ENCODE measurements at regions not wholly inside any gene's neighbourhood (a gene's known extent, or its start where the extent isn't known, plus 50 kb on each side); places are given as distances from the start of the nearest gene placed in this dataset.

DNA sequence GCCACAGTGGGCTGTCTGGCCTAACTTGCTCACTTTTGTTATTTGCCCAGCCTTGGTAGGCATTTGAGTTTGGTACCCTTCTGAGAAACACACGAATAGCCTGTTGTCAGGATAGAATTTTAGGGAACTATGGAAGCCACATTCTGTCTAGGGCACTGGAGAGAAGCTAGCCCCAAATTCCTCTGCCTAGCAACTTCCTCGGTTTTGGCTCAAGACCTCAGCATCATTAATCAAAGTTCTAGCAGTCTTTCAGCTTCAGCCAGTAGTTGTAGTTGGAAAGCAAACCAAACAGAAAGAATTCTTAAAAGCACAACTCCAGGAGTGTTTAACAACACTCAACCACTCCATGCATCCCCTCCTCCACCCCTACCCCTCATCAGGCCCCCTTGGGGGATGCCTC lies 572.1 kb upstream of the PSMD7 start:
- Histone ChIP-seq H2AFZ (ENCODE audit: low read length) (no peak overlapping the region), H3K36me3 (ENCODE audit: control insufficient read depth in 2 of 4, insufficient read depth in 4 of 4, low read length in 3 of 4) (no peaks in the 10 kb centered on the region), H4K20me1 (replicated peaks in 1 of 2; ENCODE audit: control insufficient read depth in 1 of 2, insufficient read depth in 2 of 2, low read length in 2 of 2) (no peaks in the 10 kb centered on the region), H3K56ac (replicated peaks; ENCODE audit: insufficient read length, low read depth, low read length) (no peak overlapping the region), H4K8ac (ENCODE audit: extremely low read depth, insufficient read depth, low read length) (no peak overlapping the region), H4K5ac (ENCODE audit: insufficient read length, low read depth, low read length) (no peak overlapping the region), H3K4me3 (ENCODE audit: extremely low read depth in 1 of 4, insufficient read depth in 2 of 4, low read depth in 3 of 4, low read length in 4 of 4) (no peak overlapping the region), H3K27me3 (replicated peaks in 1 of 4; ENCODE audit: control insufficient read depth in 3 of 4, extremely low read depth in 1 of 4, insufficient read depth in 3 of 4, low read length in 3 of 4) (no peaks in the 10 kb centered on the region), H2BK12ac (ENCODE audit: low read depth, low read length) (no peak overlapping the region), H3K27ac (ENCODE audit: low read depth, low read length) (no peak overlapping the region), H2BK20ac (ENCODE audit: low read length) (no peak overlapping the region), H3K79me1 (ENCODE audit: low read depth, low read length) (no peaks in the 10 kb centered on the region), H2BK120ac (replicated peaks; ENCODE audit: low read depth, low read length) (no peak overlapping the region), H2BK5ac (ENCODE audit: low read depth, low read length) (no peak overlapping the region), H2AK5ac (ENCODE audit: low read depth, low read length) (no peak overlapping the region), H3K4me1 (replicated peaks in 1 of 4; ENCODE audit: control insufficient read depth in 3 of 4, insufficient read depth in 4 of 4, low read length in 3 of 4) (no peaks in the 10 kb centered on the region), H3K14ac (ENCODE audit: insufficient read length) (no peak overlapping the region), H4K91ac (replicated peaks; ENCODE audit: insufficient read length, low read length) (no peak overlapping the region), H3K4ac (replicated peaks; ENCODE audit: insufficient read length, low read depth, low read length) (no peak overlapping the region), H3K9ac (replicated peaks in 1 of 4; ENCODE audit: extremely low read depth in 1 of 4, low read depth in 3 of 4, low read length in 3 of 4) (no peak overlapping the region), H2BK15ac (ENCODE audit: low read length) (no peak overlapping the region), H3K4me2 (ENCODE audit: insufficient read depth in 1 of 2, low read depth in 2 of 2, low read length in 2 of 2) (no peak overlapping the region), H3K23me2 (ENCODE audit: low read depth, low read length) (no peaks in the 10 kb centered on the region), H3K23ac (ENCODE audit: insufficient read length) (no peak overlapping the region), H3K79me2 (ENCODE audit: control insufficient read depth in 1 of 2, insufficient read depth in 2 of 2, low read length in 2 of 2) (no peaks in the 10 kb centered on the region), H3K18ac (ENCODE audit: extremely low read depth, low read length) (no peak overlapping the region), H3K9me3 (ENCODE audit: insufficient read depth in 2 of 2, low read depth in 1 of 2, low read length in 1 of 2) (no peaks in the 10 kb centered on the region)
- ChIA-PET CTCF (ENCODE audit: partially characterized antibody) (interaction anchor here (1.0 to 4.7 kb wide), 2 partner anchors 11 to 20 kb away, joined by 5 to 32 read pairs; no protein-coding TSS in a partner anchor), POLR2A (ENCODE audit: partially characterized antibody) (no interaction called here)
- no peak for FAIRE-seq
- no peak for DNase-seq (ENCODE audit: low read depth in 1 of 2, low spot score in 2 of 2)
- WGBS, 2 experiments (ENCODE audit: extremely low coverage in 1 of 2, insufficient coverage in 1 of 2, insufficient read length in 1 of 2, insufficient replicate concordance in 2 of 2, low coverage in 1 of 2, low lambda C conversion rate in 2 of 2, missing lambda C conversion rate in 1 of 2) = 89% methylated on average over 2 of the region's 2 CpGs; no CpG with 5 or more reads in 1 of the 2 experiments
- TF ChIP-seq, protein P1, sequence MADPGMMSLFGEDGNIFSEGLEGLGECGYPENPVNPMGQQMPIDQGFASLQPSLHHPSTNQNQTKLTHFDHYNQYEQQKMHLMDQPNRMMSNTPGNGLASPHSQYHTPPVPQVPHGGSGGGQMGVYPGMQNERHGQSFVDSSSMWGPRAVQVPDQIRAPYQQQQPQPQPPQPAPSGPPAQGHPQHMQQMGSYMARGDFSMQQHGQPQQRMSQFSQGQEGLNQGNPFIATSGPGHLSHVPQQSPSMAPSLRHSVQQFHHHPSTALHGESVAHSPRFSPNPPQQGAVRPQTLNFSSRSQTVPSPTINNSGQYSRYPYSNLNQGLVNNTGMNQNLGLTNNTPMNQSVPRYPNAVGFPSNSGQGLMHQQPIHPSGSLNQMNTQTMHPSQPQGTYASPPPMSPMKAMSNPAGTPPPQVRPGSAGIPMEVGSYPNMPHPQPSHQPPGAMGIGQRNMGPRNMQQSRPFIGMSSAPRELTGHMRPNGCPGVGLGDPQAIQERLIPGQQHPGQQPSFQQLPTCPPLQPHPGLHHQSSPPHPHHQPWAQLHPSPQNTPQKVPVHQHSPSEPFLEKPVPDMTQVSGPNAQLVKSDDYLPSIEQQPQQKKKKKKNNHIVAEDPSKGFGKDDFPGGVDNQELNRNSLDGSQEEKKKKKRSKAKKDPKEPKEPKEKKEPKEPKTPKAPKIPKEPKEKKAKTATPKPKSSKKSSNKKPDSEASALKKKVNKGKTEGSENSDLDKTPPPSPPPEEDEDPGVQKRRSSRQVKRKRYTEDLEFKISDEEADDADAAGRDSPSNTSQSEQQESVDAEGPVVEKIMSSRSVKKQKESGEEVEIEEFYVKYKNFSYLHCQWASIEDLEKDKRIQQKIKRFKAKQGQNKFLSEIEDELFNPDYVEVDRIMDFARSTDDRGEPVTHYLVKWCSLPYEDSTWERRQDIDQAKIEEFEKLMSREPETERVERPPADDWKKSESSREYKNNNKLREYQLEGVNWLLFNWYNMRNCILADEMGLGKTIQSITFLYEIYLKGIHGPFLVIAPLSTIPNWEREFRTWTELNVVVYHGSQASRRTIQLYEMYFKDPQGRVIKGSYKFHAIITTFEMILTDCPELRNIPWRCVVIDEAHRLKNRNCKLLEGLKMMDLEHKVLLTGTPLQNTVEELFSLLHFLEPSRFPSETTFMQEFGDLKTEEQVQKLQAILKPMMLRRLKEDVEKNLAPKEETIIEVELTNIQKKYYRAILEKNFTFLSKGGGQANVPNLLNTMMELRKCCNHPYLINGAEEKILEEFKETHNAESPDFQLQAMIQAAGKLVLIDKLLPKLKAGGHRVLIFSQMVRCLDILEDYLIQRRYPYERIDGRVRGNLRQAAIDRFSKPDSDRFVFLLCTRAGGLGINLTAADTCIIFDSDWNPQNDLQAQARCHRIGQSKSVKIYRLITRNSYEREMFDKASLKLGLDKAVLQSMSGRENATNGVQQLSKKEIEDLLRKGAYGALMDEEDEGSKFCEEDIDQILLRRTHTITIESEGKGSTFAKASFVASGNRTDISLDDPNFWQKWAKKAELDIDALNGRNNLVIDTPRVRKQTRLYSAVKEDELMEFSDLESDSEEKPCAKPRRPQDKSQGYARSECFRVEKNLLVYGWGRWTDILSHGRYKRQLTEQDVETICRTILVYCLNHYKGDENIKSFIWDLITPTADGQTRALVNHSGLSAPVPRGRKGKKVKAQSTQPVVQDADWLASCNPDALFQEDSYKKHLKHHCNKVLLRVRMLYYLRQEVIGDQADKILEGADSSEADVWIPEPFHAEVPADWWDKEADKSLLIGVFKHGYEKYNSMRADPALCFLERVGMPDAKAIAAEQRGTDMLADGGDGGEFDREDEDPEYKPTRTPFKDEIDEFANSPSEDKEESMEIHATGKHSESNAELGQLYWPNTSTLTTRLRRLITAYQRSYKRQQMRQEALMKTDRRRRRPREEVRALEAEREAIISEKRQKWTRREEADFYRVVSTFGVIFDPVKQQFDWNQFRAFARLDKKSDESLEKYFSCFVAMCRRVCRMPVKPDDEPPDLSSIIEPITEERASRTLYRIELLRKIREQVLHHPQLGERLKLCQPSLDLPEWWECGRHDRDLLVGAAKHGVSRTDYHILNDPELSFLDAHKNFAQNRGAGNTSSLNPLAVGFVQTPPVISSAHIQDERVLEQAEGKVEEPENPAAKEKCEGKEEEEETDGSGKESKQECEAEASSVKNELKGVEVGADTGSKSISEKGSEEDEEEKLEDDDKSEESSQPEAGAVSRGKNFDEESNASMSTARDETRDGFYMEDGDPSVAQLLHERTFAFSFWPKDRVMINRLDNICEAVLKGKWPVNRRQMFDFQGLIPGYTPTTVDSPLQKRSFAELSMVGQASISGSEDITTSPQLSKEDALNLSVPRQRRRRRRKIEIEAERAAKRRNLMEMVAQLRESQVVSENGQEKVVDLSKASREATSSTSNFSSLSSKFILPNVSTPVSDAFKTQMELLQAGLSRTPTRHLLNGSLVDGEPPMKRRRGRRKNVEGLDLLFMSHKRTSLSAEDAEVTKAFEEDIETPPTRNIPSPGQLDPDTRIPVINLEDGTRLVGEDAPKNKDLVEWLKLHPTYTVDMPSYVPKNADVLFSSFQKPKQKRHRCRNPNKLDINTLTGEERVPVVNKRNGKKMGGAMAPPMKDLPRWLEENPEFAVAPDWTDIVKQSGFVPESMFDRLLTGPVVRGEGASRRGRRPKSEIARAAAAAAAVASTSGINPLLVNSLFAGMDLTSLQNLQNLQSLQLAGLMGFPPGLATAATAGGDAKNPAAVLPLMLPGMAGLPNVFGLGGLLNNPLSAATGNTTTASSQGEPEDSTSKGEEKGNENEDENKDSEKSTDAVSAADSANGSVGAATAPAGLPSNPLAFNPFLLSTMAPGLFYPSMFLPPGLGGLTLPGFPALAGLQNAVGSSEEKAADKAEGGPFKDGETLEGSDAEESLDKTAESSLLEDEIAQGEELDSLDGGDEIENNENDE (IDR thresholded peaks at IDR 0.05; ENCODE audit: insufficient replicate concordance, low read length) = no peak

Data from H1 (cell line).